ENCODE measurements at regions not wholly inside any gene's neighbourhood (a gene's known extent, or its start where the extent isn't known, plus 50 kb on each side); places are given as distances from the start of the nearest gene placed in this dataset.
"Not testable (repeated sequence)": the region's sequence is repeated elsewhere in the genome, so short reads cannot be mapped to it uniquely, and the experiment has no call there.

GRCh38 chr21:17195976-17196375 is 316.9 kb upstream of the CXADR start:
- Histone ChIP-seq H3K36me3 (ENCODE audit: control insufficient read depth in 2 of 2, insufficient read depth in 2 of 2, low read length in 2 of 2) (no peaks in the 10 kb centered on the region), H3K4me1 (ENCODE audit: control insufficient read depth, insufficient read depth, low read length) (no peaks in the 10 kb centered on the region), H3K4me3 (ENCODE audit: low read length in 2 of 2) (no peak overlapping the region), H3K27me3 (ENCODE audit: control insufficient read depth in 1 of 2, insufficient read depth in 2 of 2, low read length in 2 of 2) (no peaks in the 10 kb centered on the region), H3K9me3 (ENCODE audit: control insufficient read depth in 2 of 2, low read length in 2 of 2) (peaks cover under 1 to 2% of the 10 kb centered on the region in 2 donors), H3K9ac (ENCODE audit: low read length in 2 of 2) (no peak overlapping the region), H3K27ac (ENCODE audit: low read length) (no peak overlapping the region)

DNA sequence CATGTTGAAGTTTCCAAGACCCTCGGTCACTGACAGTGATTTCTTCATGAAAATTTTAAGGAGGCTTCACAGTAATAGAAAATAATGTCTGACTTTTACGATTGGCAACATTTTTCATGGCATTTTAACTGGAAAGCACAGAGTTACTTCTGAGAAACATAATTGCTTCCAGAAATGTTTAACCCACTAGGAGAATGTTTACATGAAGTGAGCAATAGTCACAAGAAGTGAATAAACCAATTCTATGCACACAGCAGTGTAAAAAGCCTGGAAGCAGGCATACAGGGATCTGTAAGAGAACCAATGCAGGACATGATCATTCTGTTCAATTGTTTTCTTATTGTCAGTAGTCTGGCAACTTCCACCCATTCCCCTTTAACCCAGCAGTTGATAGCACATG is 316.2 kb upstream of the CXADR start:
- Histone ChIP-seq H3K27ac (ENCODE audit: low read length) (no peak overlapping the region), H3K4me1 (ENCODE audit: control insufficient read depth, insufficient read depth, low read length) (no peaks in the 10 kb centered on the region), H3K36me3 (ENCODE audit: control insufficient read depth in 2 of 2, insufficient read depth in 2 of 2, low read length in 2 of 2) (no peaks in the 10 kb centered on the region), H3K27me3 (ENCODE audit: control insufficient read depth in 1 of 2, insufficient read depth in 2 of 2, low read length in 2 of 2) (no peaks in the 10 kb centered on the region), H3K9ac (ENCODE audit: low read length in 2 of 2) (no peak overlapping the region), H3K9me3 (ENCODE audit: control insufficient read depth in 2 of 2, low read length in 2 of 2) (no peaks in the 10 kb centered on the region), H3K4me3 (ENCODE audit: low read length in 2 of 2) (no peak overlapping the region)

DNA sequence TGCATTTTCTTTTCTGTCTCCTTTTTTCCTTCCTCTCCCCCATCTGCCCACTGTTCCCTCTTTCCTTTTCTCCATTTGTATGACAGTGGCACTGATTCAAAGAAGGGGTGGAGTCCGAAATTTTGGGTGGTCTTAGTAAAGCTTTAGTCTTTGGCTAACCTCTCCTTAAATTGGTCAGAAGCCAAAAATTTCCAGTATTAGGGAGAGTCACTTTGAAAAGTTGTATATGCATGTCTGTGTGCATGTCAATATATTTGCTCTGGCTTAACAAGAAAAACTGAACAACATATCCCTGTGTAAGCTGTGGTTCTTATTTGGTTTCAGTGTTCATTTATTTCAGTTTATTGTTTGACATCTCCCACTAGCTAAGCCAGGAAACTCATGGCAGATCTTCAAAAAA is 314.8 kb upstream of the CXADR start:
- Histone ChIP-seq H3K36me3 (ENCODE audit: control insufficient read depth in 2 of 2, insufficient read depth in 2 of 2, low read length in 2 of 2) (no peaks in the 10 kb centered on the region), H3K9ac (ENCODE audit: low read length in 2 of 2) (no peak overlapping the region), H3K4me3 (ENCODE audit: low read length in 2 of 2) (no peak overlapping the region), H3K4me1 (ENCODE audit: control insufficient read depth, insufficient read depth, low read length) (no peaks in the 10 kb centered on the region), H3K9me3 (ENCODE audit: control insufficient read depth in 2 of 2, low read length in 2 of 2) (no peaks in the 10 kb centered on the region), H3K27ac (ENCODE audit: low read length) (no peak overlapping the region), H3K27me3 (ENCODE audit: control insufficient read depth in 1 of 2, insufficient read depth in 2 of 2, low read length in 2 of 2) (no peaks in the 10 kb centered on the region)

DNA sequence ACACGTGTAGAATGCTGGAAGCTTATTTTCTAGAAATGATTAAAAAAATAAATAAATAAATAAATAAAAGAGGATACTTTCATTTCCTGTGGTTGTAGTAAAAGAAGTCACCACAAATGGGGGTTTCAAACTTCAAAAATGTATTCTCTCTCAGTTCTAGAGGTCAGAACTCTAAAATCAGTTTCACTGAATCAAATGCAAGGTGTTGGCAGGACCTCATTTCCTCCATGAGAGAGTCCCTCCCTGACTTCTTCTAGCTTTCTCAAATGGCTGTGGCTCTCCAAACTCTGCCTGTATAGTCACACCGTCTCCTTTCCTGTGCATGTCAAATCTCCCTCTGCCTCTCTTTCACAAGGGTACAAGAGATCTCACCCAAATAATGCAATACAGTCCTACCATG is 312.6 kb upstream of the CXADR start:
- no peaks in the 10 kb centered on the region for H3K36me3 ChIP-seq (ENCODE audit: control insufficient read depth in 2 of 2, insufficient read depth in 2 of 2, low read length in 2 of 2)
- no peaks in the 10 kb centered on the region for H3K27me3 ChIP-seq (ENCODE audit: control insufficient read depth in 1 of 2, insufficient read depth in 2 of 2, low read length in 2 of 2)
- H3K4me1 ChIP-seq (ENCODE audit: control insufficient read depth, insufficient read depth, low read length): no peaks in the 10 kb centered on the region
- no peak overlapping the region for H3K27ac ChIP-seq (ENCODE audit: low read length)
- H3K9ac ChIP-seq (ENCODE audit: low read length in 2 of 2): no peak overlapping the region
- no peak overlapping the region for H3K4me3 ChIP-seq (ENCODE audit: low read length in 2 of 2)
- H3K9me3 ChIP-seq (ENCODE audit: control insufficient read depth in 2 of 2, low read length in 2 of 2): no peaks in the 10 kb centered on the region

DNA sequence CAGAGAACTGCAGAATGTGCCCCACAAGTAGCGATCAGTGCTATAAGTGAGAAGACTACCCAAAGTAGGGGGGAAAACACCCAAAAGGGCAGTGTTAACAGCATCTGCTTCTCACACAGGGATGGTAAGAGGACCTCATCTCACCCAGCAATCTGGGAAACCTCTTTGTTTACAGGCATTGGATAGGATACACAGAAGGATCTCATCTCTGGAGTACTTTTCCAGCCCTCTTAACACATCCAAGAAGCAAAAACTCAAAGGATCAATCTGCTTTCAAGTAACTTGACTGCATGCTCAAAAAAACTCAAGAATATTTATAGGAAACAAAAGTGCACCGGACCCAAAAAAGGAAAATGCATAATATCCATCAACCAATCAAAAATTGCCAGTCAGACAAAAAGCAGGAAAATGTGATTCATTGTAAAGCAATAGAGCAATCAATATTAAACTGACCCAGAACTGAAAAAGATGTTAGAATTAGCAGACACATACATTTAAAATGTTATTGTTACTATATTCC is 311.0 kb upstream of the CXADR start:
- no peaks in the 10 kb centered on the region for H3K36me3 ChIP-seq (ENCODE audit: control insufficient read depth in 2 of 2, insufficient read depth in 2 of 2, low read length in 2 of 2)
- H3K27me3 ChIP-seq (ENCODE audit: control insufficient read depth in 1 of 2, insufficient read depth in 2 of 2, low read length in 2 of 2): no peaks in the 10 kb centered on the region
- no peak overlapping the region for H3K9ac ChIP-seq (ENCODE audit: low read length in 2 of 2)
- no peak overlapping the region for H3K27ac ChIP-seq (ENCODE audit: low read length)
- no peaks in the 10 kb centered on the region for H3K4me1 ChIP-seq (ENCODE audit: control insufficient read depth, insufficient read depth, low read length)
- H3K4me3 ChIP-seq (ENCODE audit: low read length in 2 of 2): no peak overlapping the region
- no peaks in the 10 kb centered on the region for H3K9me3 ChIP-seq (ENCODE audit: control insufficient read depth in 2 of 2, low read length in 2 of 2)

DNA sequence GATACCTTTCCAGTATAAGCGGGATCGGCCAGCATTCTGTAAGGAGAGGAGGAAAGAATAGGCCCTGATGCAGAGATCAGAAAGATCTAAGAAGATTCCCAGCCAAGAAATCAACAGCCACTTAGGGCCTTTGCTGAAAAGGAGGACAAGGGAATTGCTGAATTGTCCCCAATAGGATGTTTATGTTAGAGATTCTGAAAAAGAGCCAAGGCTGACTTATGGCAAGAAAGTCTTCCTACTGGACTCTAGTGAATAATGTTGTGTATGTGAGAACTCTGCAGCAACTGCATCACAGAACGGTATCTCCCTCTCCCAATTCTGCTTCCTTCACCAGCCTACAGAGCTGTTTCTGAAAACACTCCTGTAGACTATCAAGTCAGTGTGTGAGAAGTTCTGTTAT is 298.0 kb upstream of the CXADR start:
- Histone ChIP-seq H3K9me3 (ENCODE audit: control insufficient read depth in 2 of 2, low read length in 2 of 2) (no peaks in the 10 kb centered on the region), H3K27me3 (ENCODE audit: control insufficient read depth in 1 of 2, insufficient read depth in 2 of 2, low read length in 2 of 2) (no peaks in the 10 kb centered on the region), H3K4me1 (ENCODE audit: control insufficient read depth, insufficient read depth, low read length) (no peaks in the 10 kb centered on the region), H3K27ac (ENCODE audit: low read length) (no peak overlapping the region), H3K4me3 (ENCODE audit: low read length in 2 of 2) (no peak overlapping the region), H3K9ac (ENCODE audit: low read length in 2 of 2) (no peak overlapping the region), H3K36me3 (ENCODE audit: control insufficient read depth in 2 of 2, insufficient read depth in 2 of 2, low read length in 2 of 2) (no peaks in the 10 kb centered on the region)

GRCh38 chr21:17219050-17219449 is 293.8 kb upstream of the CXADR start:
- not testable (repeated sequence) for H3K36me3 ChIP-seq (ENCODE audit: control insufficient read depth in 2 of 2, insufficient read depth in 2 of 2, low read length in 2 of 2); H3K9me3 ChIP-seq (ENCODE audit: control insufficient read depth in 2 of 2, low read length in 2 of 2); H3K4me3 ChIP-seq (ENCODE audit: low read length in 2 of 2); H3K9ac ChIP-seq (ENCODE audit: low read length in 2 of 2); H3K27ac ChIP-seq (ENCODE audit: low read length); H3K4me1 ChIP-seq (ENCODE audit: control insufficient read depth, insufficient read depth, low read length); H3K27me3 ChIP-seq (ENCODE audit: control insufficient read depth in 1 of 2, insufficient read depth in 2 of 2, low read length in 2 of 2)

GRCh38 chr21:17231124-17231523 is 281.7 kb upstream of the CXADR start:
- no peaks in the 10 kb centered on the region for H3K36me3 ChIP-seq (ENCODE audit: control insufficient read depth in 2 of 2, insufficient read depth in 2 of 2, low read length in 2 of 2)
- H3K4me3 ChIP-seq (ENCODE audit: low read length in 2 of 2): no peak overlapping the region
- no peaks in the 10 kb centered on the region for H3K27me3 ChIP-seq (ENCODE audit: control insufficient read depth in 1 of 2, insufficient read depth in 2 of 2, low read length in 2 of 2)
- H3K9me3 ChIP-seq (ENCODE audit: control insufficient read depth in 2 of 2, low read length in 2 of 2): peaks cover 0 to 3% of the 10 kb centered on the region in 2 donors
- H3K27ac ChIP-seq (ENCODE audit: low read length): no peak overlapping the region
- H3K4me1 ChIP-seq (ENCODE audit: control insufficient read depth, insufficient read depth, low read length): no peaks in the 10 kb centered on the region
- no peak overlapping the region for H3K9ac ChIP-seq (ENCODE audit: low read length in 2 of 2)

GRCh38 chr21:17231771-17232170 is 281.1 kb upstream of the CXADR start:
- H3K27ac ChIP-seq (ENCODE audit: low read length): no peak overlapping the region
- no peaks in the 10 kb centered on the region for H3K36me3 ChIP-seq (ENCODE audit: control insufficient read depth in 2 of 2, insufficient read depth in 2 of 2, low read length in 2 of 2)

GRCh38 chr21:17238468-17238867 is 274.4 kb upstream of the CXADR start:
- Histone ChIP-seq H3K9me3 (ENCODE audit: control insufficient read depth in 2 of 2, low read length in 2 of 2) (no peaks in the 10 kb centered on the region), H3K4me3 (ENCODE audit: low read length in 2 of 2) (no peak overlapping the region), H3K27ac (ENCODE audit: low read length) (no peak overlapping the region), H3K9ac (ENCODE audit: low read length in 2 of 2) (no peak overlapping the region), H3K4me1 (ENCODE audit: control insufficient read depth, insufficient read depth, low read length) (no peaks in the 10 kb centered on the region), H3K27me3 (ENCODE audit: control insufficient read depth in 1 of 2, insufficient read depth in 2 of 2, low read length in 2 of 2) (no peaks in the 10 kb centered on the region), H3K36me3 (ENCODE audit: control insufficient read depth in 2 of 2, insufficient read depth in 2 of 2, low read length in 2 of 2) (no peaks in the 10 kb centered on the region)

More at GRCh38 chr21:17231771-17232170, 281.1 kb upstream of the CXADR start:
- Histone ChIP-seq H3K4me1 (ENCODE audit: control insufficient read depth, insufficient read depth, low read length) (no peaks in the 10 kb centered on the region), H3K9me3 (ENCODE audit: control insufficient read depth in 2 of 2, low read length in 2 of 2) (peaks cover 0 to 3% of the 10 kb centered on the region in 2 donors), H3K27me3 (ENCODE audit: control insufficient read depth in 1 of 2, insufficient read depth in 2 of 2, low read length in 2 of 2) (no peaks in the 10 kb centered on the region), H3K9ac (ENCODE audit: low read length in 2 of 2) (no peak overlapping the region), H3K4me3 (ENCODE audit: low read length in 2 of 2) (no peak overlapping the region)

DNA sequence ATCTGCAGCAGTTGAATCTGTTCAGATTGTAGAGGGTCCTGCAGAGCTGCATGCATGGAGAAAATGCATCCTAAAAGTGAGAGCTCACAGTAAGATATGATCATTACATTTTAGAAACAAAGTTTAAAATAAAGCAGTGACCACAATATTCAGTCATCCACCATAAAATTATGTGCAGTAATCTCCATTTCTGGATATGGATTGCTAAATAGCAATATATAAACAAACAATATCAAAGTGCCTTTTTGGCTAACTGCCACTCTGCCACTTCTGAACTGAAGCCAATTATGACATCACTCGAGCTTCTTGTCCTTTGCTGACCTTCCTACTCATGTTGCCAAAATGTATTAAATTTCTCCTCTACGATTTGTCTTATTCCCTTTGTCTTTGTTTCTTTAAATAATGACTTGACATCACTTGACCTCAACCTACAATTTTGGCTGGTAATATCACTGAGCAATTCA is 262.0 kb upstream of the CXADR start:
- no peak overlapping the region for H3K9ac ChIP-seq (ENCODE audit: low read length in 2 of 2)
- no peak overlapping the region for H3K4me3 ChIP-seq (ENCODE audit: low read length in 2 of 2)
- no peaks in the 10 kb centered on the region for H3K4me1 ChIP-seq (ENCODE audit: control insufficient read depth, insufficient read depth, low read length)

More for the DNA sequence above, 262.0 kb upstream of the CXADR start:
- no peaks in the 10 kb centered on the region for H3K27me3 ChIP-seq (ENCODE audit: control insufficient read depth in 1 of 2, insufficient read depth in 2 of 2, low read length in 2 of 2)
- H3K27ac ChIP-seq (ENCODE audit: low read length): no peak overlapping the region
- H3K36me3 ChIP-seq (ENCODE audit: control insufficient read depth in 2 of 2, insufficient read depth in 2 of 2, low read length in 2 of 2): no peaks in the 10 kb centered on the region
- no peaks in the 10 kb centered on the region for H3K9me3 ChIP-seq (ENCODE audit: control insufficient read depth in 2 of 2, low read length in 2 of 2)
